ENCODE measurements at regions not wholly inside any gene's neighbourhood (a gene's known extent, or its start where the extent isn't known, plus 50 kb on each side); places are given as distances from the start of the nearest gene placed in this dataset.

GRCh38 chr6:26231006-26231587 is 133.9 kb upstream of the BTN3A2 start:
- H3K4me2 ChIP-seq, result no peak overlapping the region
- H3K9me3 ChIP-seq (ENCODE audit: insufficient read depth, low read depth), result no peaks in the 10 kb centered on the region
- no peaks in the 10 kb centered on the region for H4K20me1 ChIP-seq (ENCODE audit: insufficient read depth)
- no peak overlapping the region for H2AFZ ChIP-seq
- H3K4me1 ChIP-seq (replicated peaks; ENCODE audit: insufficient read depth), result peaks cover 23% of the 10 kb centered on the region
- no peaks in the 10 kb centered on the region for H3K27me3 ChIP-seq (ENCODE audit: insufficient read depth, low read depth)
- ChIA-PET CTCF (no interaction called here), POLR2A (ENCODE audit: unreplicated experiment) (no interaction called here)
- intact Hi-C loops (cut with micrococcal nuclease; ENCODE audit: unreplicated experiment), result no loop called here
- H3K27ac ChIP-seq, result no peak overlapping the region
- peaks cover 7% of the 10 kb centered on the region; the same call in 1 of the 2 replicates for H3K36me3 ChIP-seq (ENCODE audit: low read depth)
- peaks cover 31% of the 10 kb centered on the region for H3F3A ChIP-seq (ENCODE audit: insufficient read depth, low read depth)
- no peaks in the 10 kb centered on the region for H3K79me2 ChIP-seq (ENCODE audit: low read depth)
- TF ChIP-seq EZH2 (IDR thresholded peaks at IDR 0.05; ENCODE audit: low read depth), result no peak
- TF ChIP-seq CTCF (conservative IDR thresholded peaks at IDR 0.05), result no peak
- BruUV-seq (replicated peaks), result no TSS peak
- H3K4me3 ChIP-seq, result no peak overlapping the region
- no peak for DNase-seq
- no peaks in the 10 kb centered on the region for H3K9me2 ChIP-seq (ENCODE audit: insufficient read depth)

- peak overlapping the region; percentile 70 for H3K4me3 ChIP-seq
- H3K36me3 ChIP-seq (ENCODE audit: low read depth), result no peaks in the 10 kb centered on the region
- TF ChIP-seq CTCF (conservative IDR thresholded peaks at IDR 0.05), result no peak
- CTCF ChIA-PET, result no interaction called here
- H3K27ac ChIP-seq, result peak overlapping the region; percentile 57
- peak overlapping the region; percentile 80 for H3K4me2 ChIP-seq
- no TSS peak for BruUV-seq (replicated peaks)
- H3K9me3 ChIP-seq (ENCODE audit: insufficient read depth, low read depth), result no peaks in the 10 kb centered on the region
- H3K27me3 ChIP-seq (ENCODE audit: insufficient read depth, low read depth), result no peaks in the 10 kb centered on the region
- H2AFZ ChIP-seq, result peak overlapping the region; percentile 87
- intact Hi-C loops (cut with micrococcal nuclease; ENCODE audit: unreplicated experiment), result no loop called here
- no peaks in the 10 kb centered on the region for H3K9me2 ChIP-seq (ENCODE audit: insufficient read depth)
- peaks cover 23% of the 10 kb centered on the region for H3F3A ChIP-seq (ENCODE audit: insufficient read depth, low read depth)
- H3K4me1 ChIP-seq (replicated peaks; ENCODE audit: insufficient read depth), result peaks cover 25% of the 10 kb centered on the region
- H3K79me2 ChIP-seq (ENCODE audit: low read depth), result no peaks in the 10 kb centered on the region
- POLR2A ChIA-PET (ENCODE audit: unreplicated experiment), result interaction anchor here (0.6 to 1.8 kb wide), 4 partner anchors 16 to 1603 kb away, joined by 4 to 15 read pairs (median 5); a partner anchor contains a TSS
- H4K20me1 ChIP-seq (ENCODE audit: insufficient read depth), result no peaks in the 10 kb centered on the region
- no peak for DNase-seq
Observed at GRCh38 chr6:26232306-26232939, 132.6 kb upstream of the BTN3A2 start.

GRCh38 chr6:26232940-26233648 is 131.9 kb upstream of the BTN3A2 start:
- POLR2A ChIA-PET (ENCODE audit: unreplicated experiment), result interaction anchor here (0.6 to 1.8 kb wide), 8 partner anchors 9 to 1602 kb away, joined by 3 to 16 read pairs (median 5); a partner anchor contains a TSS
- Histone ChIP-seq H3K27ac (peak overlapping the region; percentile 57), H3K4me3 (peak overlapping the region; percentile 70), H3K9me2 (ENCODE audit: insufficient read depth) (no peaks in the 10 kb centered on the region), H3K4me2 (peak overlapping the region; percentile 80), H4K20me1 (ENCODE audit: insufficient read depth) (no peaks in the 10 kb centered on the region), H3K27me3 (ENCODE audit: insufficient read depth, low read depth) (no peaks in the 10 kb centered on the region), H2AFZ (peak overlapping the region; percentile 87), H3K79me2 (ENCODE audit: low read depth) (no peaks in the 10 kb centered on the region), H3K4me1 (replicated peaks; ENCODE audit: insufficient read depth) (peaks cover 25% of the 10 kb centered on the region), H3F3A (ENCODE audit: insufficient read depth, low read depth) (peaks cover 23% of the 10 kb centered on the region), H3K36me3 (ENCODE audit: low read depth) (no peaks in the 10 kb centered on the region), H3K9me3 (ENCODE audit: insufficient read depth, low read depth) (no peaks in the 10 kb centered on the region)
- CTCF ChIA-PET, result interaction anchor here (0.6 kb wide), 1 partner anchor 91 kb away, joined by 7 read pairs; no protein-coding TSS in a partner anchor
- BruUV-seq (replicated peaks), result TSS peak; percentile 92
- intact Hi-C loops (cut with micrococcal nuclease; ENCODE audit: unreplicated experiment), result no loop called here
- no peak for TF ChIP-seq EZH2 (IDR thresholded peaks at IDR 0.05; ENCODE audit: low read depth)
- TF ChIP-seq CTCF (conservative IDR thresholded peaks at IDR 0.05), result no peak
- DNase-seq, result peak; percentile 63 to 76
